MM.1S (cell line): ENCODE measurements at regions not wholly inside any gene's neighbourhood (a gene's known extent, or its start where the extent isn't known, plus 50 kb on each side); places are given as distances from the start of the nearest gene placed in this dataset.

Experiments
- DNase-seq: peaks from one replicate; pipeline ENCODE4 v3.0.0-alpha.2; 2015
- H2AFZ ChIP-seq: fragments of 300-600 bp; sonication (generic); 2 replicates; pipeline ENCODE4 v1.6.0; 2016; ENCODE audit warnings: antibody characterized with exemption, low read length
- H3F3A ChIP-seq: fragments of 300-600 bp; sonication (generic); 2 replicates; pipeline ENCODE4 v1.6.1; 2016; ENCODE audit warnings: mild to moderate bottlenecking, antibody characterized with exemption, low read length, moderate library complexity, mixed read lengths; ENCODE audit not compliant: insufficient read depth
- H3K27ac ChIP-seq: fragments of 300-600 bp; sonication (generic); 2 replicates; pipeline ENCODE4 v1.5.1; 2016; ENCODE audit warnings: mild to moderate bottlenecking, low read length
- H3K27me3 ChIP-seq: fragments of 300-600 bp; sonication (generic); replicated peaks from 2 replicates; pipeline ENCODE4 v1.6.0; 2016; ENCODE audit warnings: low read length; ENCODE audit not compliant: insufficient read depth
- H3K36me3 ChIP-seq: fragments of 300-600 bp; sonication (generic); replicated peaks from 2 replicates; pipeline ENCODE4 v1.6.1; 2016; ENCODE audit warnings: mild to moderate bottlenecking, low read length, mixed read lengths; ENCODE audit not compliant: insufficient read depth
- H3K4me1 ChIP-seq: fragments of 300-600 bp; sonication (generic); 2 replicates; pipeline ENCODE4 v1.6.1; 2016; ENCODE audit warnings: low read length, mixed read lengths
- H3K4me2 ChIP-seq: fragments of 300-600 bp; sonication (generic); 2 replicates; pipeline ENCODE4 v1.6.0; 2016; ENCODE audit warnings: low read depth, low read length
- H3K4me3 ChIP-seq: fragments of 300-600 bp; sonication (generic); 2 replicates; pipeline ENCODE4 v1.5.1; 2016; ENCODE audit warnings: low read length, mixed read lengths
- H3K79me2 ChIP-seq: fragments of 300-600 bp; sonication (generic); 2 replicates; pipeline ENCODE4 v1.6.1; 2016; ENCODE audit warnings: mixed run types, low read length, mixed read lengths
- H3K9ac ChIP-seq: fragments of 300-600 bp; sonication (generic); 2 replicates; pipeline ENCODE4 v1.6.1; 2016; ENCODE audit warnings: low read length, mixed read lengths
- H3K9me2 ChIP-seq: fragments of 300-600 bp; sonication (generic); replicated peaks from 2 replicates; pipeline ENCODE4 v1.6.1; 2016; ENCODE audit warnings: mild to moderate bottlenecking, low read length, mixed read lengths; ENCODE audit not compliant: insufficient read depth
- H3K9me3 ChIP-seq: fragments of 300-600 bp; sonication (generic); replicated peaks from 2 replicates; pipeline ENCODE4 v1.6.1; 2016; ENCODE audit warnings: mild to moderate bottlenecking, low read length, mixed read lengths; ENCODE audit not compliant: insufficient read depth
- H4K20me1 ChIP-seq: fragments of 300-600 bp; sonication (generic); 2 replicates; pipeline ENCODE4 v1.6.1; 2016; ENCODE audit warnings: mild to moderate bottlenecking, low read length, moderate library complexity, mixed read lengths; ENCODE audit not compliant: insufficient read depth
- EZH2 ChIP-seq: fragments of 300-600 bp; sonication (generic); optimal IDR thresholded peaks from 2 replicates; pipeline ENCODE3; 2017; ENCODE audit warnings: low read depth, mild to moderate bottlenecking, antibody characterized with exemption, low read length, mixed read lengths
- EZH2phosphoT487 ChIP-seq: fragments of 300-600 bp; sonication (generic); IDR thresholded peaks from 2 replicates; pipeline ENCODE4 v1.6.1; 2018; ENCODE audit warnings: antibody characterized with exemption, low read length
- TF ChIP-seq, protein P1 (sequence below): fragments of 300-600 bp; sonication (generic); IDR thresholded peaks from 2 replicates; pipeline ENCODE4 v1.5.1; 2016; ENCODE audit warnings: antibody characterized with exemption, low read length, mixed read lengths

DNA sequence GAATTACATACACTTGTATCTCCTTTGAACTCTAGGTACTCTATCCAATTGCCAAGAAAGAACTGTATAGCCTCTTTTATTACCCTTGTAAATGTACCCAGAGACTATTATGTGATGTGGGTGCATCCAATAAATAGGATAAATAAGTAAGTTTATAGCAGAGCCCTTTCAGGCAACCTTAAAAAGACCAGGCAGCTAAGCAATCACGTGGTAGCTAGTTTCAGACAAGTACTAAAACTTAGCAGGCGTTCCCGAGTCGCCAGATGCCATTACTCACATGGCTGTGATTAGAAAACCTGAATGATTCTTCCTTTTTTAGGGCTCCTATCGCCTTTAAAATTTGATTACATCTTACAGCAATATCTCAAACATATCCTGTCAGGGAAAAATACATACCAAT is 1303.0 kb downstream of the EFNB2 start:
- no peak overlapping the region for H3K4me2 ChIP-seq
- H2AFZ ChIP-seq = no peak overlapping the region
- no peaks in the 10 kb centered on the region for H3K9me2 ChIP-seq

DNA sequence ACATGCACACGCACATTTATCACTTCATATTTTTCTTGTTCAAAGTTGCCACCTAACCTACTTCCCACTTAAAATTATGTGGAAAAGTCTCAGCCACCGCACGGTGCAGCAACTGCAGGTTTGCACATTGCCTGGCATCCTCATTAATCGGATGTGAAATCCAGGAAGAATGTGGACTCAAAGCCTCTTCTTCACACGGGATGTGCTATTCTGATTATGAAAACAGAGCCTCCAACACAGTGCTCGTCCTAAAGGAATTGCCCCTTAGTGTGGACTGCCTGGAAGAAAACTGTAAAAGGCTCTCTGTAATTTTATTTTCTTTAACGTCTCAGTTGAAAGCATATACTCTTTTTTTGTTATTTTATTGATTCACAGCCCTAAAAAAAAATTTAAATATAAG is 1303.5 kb downstream of the EFNB2 start:
- Histone ChIP-seq H3K9me3 (no peaks in the 10 kb centered on the region), H2AFZ (no peak overlapping the region), H3K27ac (no peak overlapping the region), H3K79me2 (no peaks in the 10 kb centered on the region), H3K27me3 (no peaks in the 10 kb centered on the region), H3K36me3 (no peaks in the 10 kb centered on the region), H3K4me1 (no peaks in the 10 kb centered on the region), H3F3A (no peaks in the 10 kb centered on the region), H3K9me2 (no peaks in the 10 kb centered on the region), H4K20me1 (no peaks in the 10 kb centered on the region), H3K4me3 (no peak overlapping the region), H3K9ac (no peak overlapping the region), H3K4me2 (no peak overlapping the region)
- TF ChIP-seq EZH2 = no peak
- no peak for TF ChIP-seq EZH2phosphoT487
- TF ChIP-seq, protein P1, sequence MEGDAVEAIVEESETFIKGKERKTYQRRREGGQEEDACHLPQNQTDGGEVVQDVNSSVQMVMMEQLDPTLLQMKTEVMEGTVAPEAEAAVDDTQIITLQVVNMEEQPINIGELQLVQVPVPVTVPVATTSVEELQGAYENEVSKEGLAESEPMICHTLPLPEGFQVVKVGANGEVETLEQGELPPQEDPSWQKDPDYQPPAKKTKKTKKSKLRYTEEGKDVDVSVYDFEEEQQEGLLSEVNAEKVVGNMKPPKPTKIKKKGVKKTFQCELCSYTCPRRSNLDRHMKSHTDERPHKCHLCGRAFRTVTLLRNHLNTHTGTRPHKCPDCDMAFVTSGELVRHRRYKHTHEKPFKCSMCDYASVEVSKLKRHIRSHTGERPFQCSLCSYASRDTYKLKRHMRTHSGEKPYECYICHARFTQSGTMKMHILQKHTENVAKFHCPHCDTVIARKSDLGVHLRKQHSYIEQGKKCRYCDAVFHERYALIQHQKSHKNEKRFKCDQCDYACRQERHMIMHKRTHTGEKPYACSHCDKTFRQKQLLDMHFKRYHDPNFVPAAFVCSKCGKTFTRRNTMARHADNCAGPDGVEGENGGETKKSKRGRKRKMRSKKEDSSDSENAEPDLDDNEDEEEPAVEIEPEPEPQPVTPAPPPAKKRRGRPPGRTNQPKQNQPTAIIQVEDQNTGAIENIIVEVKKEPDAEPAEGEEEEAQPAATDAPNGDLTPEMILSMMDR = no peak
- DNase-seq = no peak

More for the DNA sequence above, 1303.0 kb downstream of the EFNB2 start:
- Histone ChIP-seq H3K9ac (no peak overlapping the region), H3K4me3 (no peak overlapping the region), H3K27me3 (no peaks in the 10 kb centered on the region), H3K4me1 (no peaks in the 10 kb centered on the region), H3K27ac (no peak overlapping the region), H4K20me1 (no peaks in the 10 kb centered on the region), H3K79me2 (no peaks in the 10 kb centered on the region), H3K9me3 (no peaks in the 10 kb centered on the region), H3F3A (no peaks in the 10 kb centered on the region), H3K36me3 (no peaks in the 10 kb centered on the region)
- no peak for DNase-seq
- TF ChIP-seq EZH2phosphoT487 = no peak
- TF ChIP-seq EZH2 = no peak
- TF ChIP-seq, protein P1 = no peak

DNA sequence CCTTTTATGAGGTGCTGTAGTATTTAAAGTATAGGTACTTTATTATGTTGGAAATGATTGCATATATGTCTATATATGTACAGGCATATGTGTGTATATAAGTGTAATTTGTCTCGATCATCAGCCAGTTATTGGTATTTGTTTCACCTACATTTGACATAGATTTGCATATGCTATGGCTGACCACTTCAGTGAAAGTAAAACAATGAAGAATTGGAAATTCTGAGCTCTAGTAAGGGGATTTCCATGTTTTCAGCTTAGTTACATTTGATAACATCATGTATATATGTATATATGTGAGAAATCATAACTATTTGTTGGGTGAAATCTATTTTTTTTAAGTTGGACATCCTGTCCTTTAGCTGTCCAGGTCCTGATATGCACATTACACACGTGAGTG is 1303.9 kb downstream of the EFNB2 start:
- Histone ChIP-seq H3K9me2 (no peaks in the 10 kb centered on the region), H3K9ac (no peak overlapping the region), H3K36me3 (no peaks in the 10 kb centered on the region), H3K4me2 (no peak overlapping the region), H4K20me1 (no peaks in the 10 kb centered on the region), H3K9me3 (no peaks in the 10 kb centered on the region), H3K4me3 (no peak overlapping the region), H3K79me2 (no peaks in the 10 kb centered on the region), H3K4me1 (no peaks in the 10 kb centered on the region), H3K27ac (no peak overlapping the region), H2AFZ (no peak overlapping the region), H3F3A (no peaks in the 10 kb centered on the region), H3K27me3 (no peaks in the 10 kb centered on the region)
- TF ChIP-seq EZH2phosphoT487 (no peak), EZH2 (no peak)
- TF ChIP-seq, protein P1 = no peak
- no peak for DNase-seq
